ENCODE measurements at regions not wholly inside any gene's neighbourhood (a gene's known extent, or its start where the extent isn't known, plus 50 kb on each side); places are given as distances from the start of the nearest gene placed in this dataset.

- Histone ChIP-seq H3K4me2 (ENCODE audit: insufficient read depth, low read length) (no peak overlapping the region), H3K27ac (ENCODE audit: low read depth, low read length) (no peak overlapping the region)
- no peak for TF ChIP-seq CTCF (IDR thresholded peaks at IDR 0.05; ENCODE audit: extremely low read depth, low read depth, low read length)
These were observed 78.3 kb upstream of the ANKRD55 start for GRCh38 chr5:56311306-56311905.

GRCh38 chr5:56310711-56311204 lies 77.6 kb upstream of the ANKRD55 start:
- H3K4me2 ChIP-seq (ENCODE audit: insufficient read depth, low read length): no peak overlapping the region
- H3K4me1 ChIP-seq (ENCODE audit: insufficient read depth, low read length): no peaks in the 10 kb centered on the region
- H3K36me3 ChIP-seq (ENCODE audit: insufficient read depth, low read length): no peaks in the 10 kb centered on the region
- no peak for TF ChIP-seq CTCF (IDR thresholded peaks at IDR 0.05; ENCODE audit: extremely low read depth, low read depth, low read length)
- no peak overlapping the region for H3K27ac ChIP-seq (ENCODE audit: low read depth, low read length)
- H4K20me1 ChIP-seq (ENCODE audit: insufficient read depth, low read length): no peaks in the 10 kb centered on the region
- peaks cover 9% of the 10 kb centered on the region for H3K27me3 ChIP-seq (ENCODE audit: insufficient read depth, low read length)
- peak; percentile 50 for DNase-seq (ENCODE audit: insufficient read length, low spot score, missing footprints)
- no peak overlapping the region for H3K4me3 ChIP-seq (ENCODE audit: insufficient read depth, low read length)
- H3K79me2 ChIP-seq (ENCODE audit: insufficient read depth, low read length): no peaks in the 10 kb centered on the region
- H3K9me3 ChIP-seq (ENCODE audit: low read depth, low read length): no peaks in the 10 kb centered on the region
- no peak overlapping the region for H2AFZ ChIP-seq (ENCODE audit: low read length)

More at GRCh38 chr5:56311306-56311905, 78.3 kb upstream of the ANKRD55 start:
- Histone ChIP-seq H3K36me3 (ENCODE audit: insufficient read depth, low read length) (no peaks in the 10 kb centered on the region), H3K79me2 (ENCODE audit: insufficient read depth, low read length) (no peaks in the 10 kb centered on the region), H2AFZ (ENCODE audit: low read length) (no peak overlapping the region), H3K9me3 (ENCODE audit: low read depth, low read length) (no peaks in the 10 kb centered on the region), H3K4me1 (ENCODE audit: insufficient read depth, low read length) (no peaks in the 10 kb centered on the region), H3K27me3 (ENCODE audit: insufficient read depth, low read length) (peaks cover 9% of the 10 kb centered on the region), H4K20me1 (ENCODE audit: insufficient read depth, low read length) (no peaks in the 10 kb centered on the region), H3K4me3 (ENCODE audit: insufficient read depth, low read length) (no peak overlapping the region)
- no peak for DNase-seq (ENCODE audit: insufficient read length, low spot score, missing footprints)

- H3K27ac ChIP-seq (ENCODE audit: low read depth, low read length): no peak overlapping the region
- H3K4me1 ChIP-seq (ENCODE audit: insufficient read depth, low read length): no peaks in the 10 kb centered on the region
- no peaks in the 10 kb centered on the region for H3K36me3 ChIP-seq (ENCODE audit: insufficient read depth, low read length)
- peaks cover 7% of the 10 kb centered on the region for H3K27me3 ChIP-seq (ENCODE audit: insufficient read depth, low read length)
- no peak overlapping the region for H2AFZ ChIP-seq (ENCODE audit: low read length)
- no peak overlapping the region for H3K4me3 ChIP-seq (ENCODE audit: insufficient read depth, low read length)
- no peaks in the 10 kb centered on the region for H4K20me1 ChIP-seq (ENCODE audit: insufficient read depth, low read length)
- no peaks in the 10 kb centered on the region for H3K9me3 ChIP-seq (ENCODE audit: low read depth, low read length)
- H3K4me2 ChIP-seq (ENCODE audit: insufficient read depth, low read length): no peak overlapping the region
- DNase-seq (ENCODE audit: insufficient read length, low spot score, missing footprints): no peak
- H3K79me2 ChIP-seq (ENCODE audit: insufficient read depth, low read length): no peaks in the 10 kb centered on the region
- no peak for TF ChIP-seq CTCF (IDR thresholded peaks at IDR 0.05; ENCODE audit: extremely low read depth, low read depth, low read length)
These were observed 76.2 kb upstream of the ANKRD55 start for GRCh38 chr5:56309262-56309826.

- Histone ChIP-seq H3K27me3 (ENCODE audit: insufficient read depth, low read length) (peaks cover 7% of the 10 kb centered on the region), H3K4me1 (ENCODE audit: insufficient read depth, low read length) (no peaks in the 10 kb centered on the region), H3K27ac (ENCODE audit: low read depth, low read length) (no peak overlapping the region), H3K4me2 (ENCODE audit: insufficient read depth, low read length) (no peak overlapping the region), H2AFZ (ENCODE audit: low read length) (no peak overlapping the region), H3K4me3 (ENCODE audit: insufficient read depth, low read length) (no peak overlapping the region), H3K36me3 (ENCODE audit: insufficient read depth, low read length) (no peaks in the 10 kb centered on the region), H3K79me2 (ENCODE audit: insufficient read depth, low read length) (no peaks in the 10 kb centered on the region), H4K20me1 (ENCODE audit: insufficient read depth, low read length) (no peaks in the 10 kb centered on the region), H3K9me3 (ENCODE audit: low read depth, low read length) (no peaks in the 10 kb centered on the region)
- no peak for DNase-seq (ENCODE audit: insufficient read length, low spot score, missing footprints)
- no peak for TF ChIP-seq CTCF (IDR thresholded peaks at IDR 0.05; ENCODE audit: extremely low read depth, low read depth, low read length)
These were observed 74.7 kb upstream of the ANKRD55 start for GRCh38 chr5:56307714-56308333.

Data from osteoblast (primary cell).